HG03558 (cell line): ENCODE measurements at regions not wholly inside any gene's neighbourhood (a gene's known extent, or its start where the extent isn't known, plus 50 kb on each side); places are given as distances from the start of the nearest gene placed in this dataset.
"Not testable (repeated sequence)": the region's sequence is repeated elsewhere in the genome, so short reads cannot be mapped to it uniquely, and the experiment has no call there.

Experiments
- ATAC-seq: cut with Tn5 transposase; IDR thresholded peaks from one replicate; pipeline ENCODE4 v1.9.1; 2021; ENCODE audit warnings: moderate number of reproducible peaks; ENCODE audit not compliant: unreplicated experiment; ENCODE audit errors: extremely low read depth

- no peak for ATAC-seq
Measured at GRCh38 chr7:94100723-94101345, 96.7 kb upstream of the BET1 start.

- no peak for ATAC-seq
Measured at GRCh38 chr7:94104301-94104700, 100.1 kb upstream of the BET1 start.

GRCh38 chr7:94109556-94109955 is 105.4 kb upstream of the BET1 start:
- ATAC-seq: no peak

GRCh38 chr7:94111009-94111408 is 106.9 kb upstream of the BET1 start:
- ATAC-seq: no peak

GRCh38 chr7:94115316-94115715 is 111.2 kb upstream of the BET1 start:
- ATAC-seq: no peak

- ATAC-seq: no peak
Measured at GRCh38 chr7:94123136-94123535, 119.0 kb upstream of the BET1 start.

- ATAC-seq: no peak
Measured at GRCh38 chr7:94127026-94127425, 122.9 kb upstream of the BET1 start.

GRCh38 chr7:94128072-94128471 is 123.9 kb upstream of the BET1 start:
- no peak for ATAC-seq

GRCh38 chr7:94129443-94130140 is 125.4 kb upstream of the BET1 start:
- ATAC-seq: no peak

- ATAC-seq: no peak
Measured at GRCh38 chr7:94130716-94131115, 126.6 kb upstream of the BET1 start.

GRCh38 chr7:94133460-94133859 is 129.3 kb upstream of the BET1 start:
- ATAC-seq: no peak

- no peak for ATAC-seq
Measured at GRCh38 chr7:94135180-94135579, 131.0 kb upstream of the BET1 start.

- ATAC-seq: no peak
Measured at GRCh38 chr7:94142281-94142680, 138.1 kb upstream of the BET1 start.

- ATAC-seq: no peak
Measured at GRCh38 chr7:94145602-94146001, 141.4 kb upstream of the BET1 start.

- no peak for ATAC-seq
Measured at GRCh38 chr7:94146408-94146807, 142.3 kb upstream of the BET1 start.

- no peak for ATAC-seq
Measured at GRCh38 chr7:94149789-94150545, 145.8 kb upstream of the BET1 start.

- ATAC-seq: no peak
Measured at GRCh38 chr7:94154182-94154581, 150.0 kb upstream of the BET1 start.

- ATAC-seq: no peak
Measured at GRCh38 chr7:94154858-94155257, 150.7 kb upstream of the BET1 start.

GRCh38 chr7:94157659-94158306 is 153.6 kb upstream of the BET1 start:
- ATAC-seq: not testable (repeated sequence)

GRCh38 chr7:94160719-94161435 is 156.7 kb upstream of the BET1 start:
- peak; percentile 99 for ATAC-seq
